ENCODE measurements at regions not wholly inside any gene's neighbourhood (a gene's known extent, or its start where the extent isn't known, plus 50 kb on each side); places are given as distances from the start of the nearest gene placed in this dataset.
A peak's percentile ranks its signal among the peaks of the same experiment; 100 is the strongest.

DNA sequence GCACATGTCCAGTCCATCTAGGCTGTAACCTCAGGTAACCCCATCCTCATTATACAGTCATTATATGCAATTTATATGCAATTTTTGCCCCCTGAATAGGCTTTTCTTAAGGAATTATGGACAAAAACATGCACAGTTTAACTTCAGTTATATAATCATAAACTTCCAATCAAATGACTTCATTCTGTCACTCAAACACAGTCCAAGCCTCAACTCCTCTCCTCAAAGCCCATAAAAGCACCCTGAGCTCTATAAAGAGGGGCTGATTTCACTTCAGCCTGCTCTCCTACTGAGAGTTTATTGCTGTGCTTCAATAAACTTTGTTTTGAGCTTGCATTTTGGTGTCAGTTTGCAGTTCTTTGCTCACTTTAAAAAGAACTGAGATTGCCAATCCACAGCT, 1805.5 kb downstream of the BRINP3 start:
- DNase-seq = no peak
- Histone ChIP-seq H3K18ac (ENCODE audit: low read length) (no peak overlapping the region), H3K79me2 (ENCODE audit: control insufficient read depth, insufficient read depth, low read length, poor library complexity) (no peaks in the 10 kb centered on the region), H3K23ac (ENCODE audit: low read length) (no peak overlapping the region), H3K4me3 (ENCODE audit: low read depth, low read length) (no peak overlapping the region), H2AK5ac (ENCODE audit: low read length) (no peak overlapping the region), H4K12ac (ENCODE audit: low read depth, low read length) (no peak overlapping the region), H3K4me2 (ENCODE audit: low read length) (no peak overlapping the region), H3K4me1 (ENCODE audit: control insufficient read depth in 1 of 2, insufficient read depth in 2 of 2, low read length in 2 of 2) (no peaks in the 10 kb centered on the region), H3K79me1 (ENCODE audit: low read length) (no peaks in the 10 kb centered on the region), H4K91ac (ENCODE audit: low read depth, low read length) (no peak overlapping the region), H2BK12ac (ENCODE audit: low read length) (no peak overlapping the region), H3K9ac (ENCODE audit: low read length) (no peak overlapping the region), H2BK120ac (ENCODE audit: insufficient read depth, low read length, poor library complexity) (no peak overlapping the region), H3K14ac (ENCODE audit: low read length) (no peak overlapping the region), H2AFZ (ENCODE audit: insufficient read depth, low read length, poor library complexity) (no peak overlapping the region), H3K9me3 (ENCODE audit: insufficient read depth, low read depth, low read length) (no peaks in the 10 kb centered on the region), H3K4ac (ENCODE audit: low read depth, low read length) (no peak overlapping the region), H3K27ac (ENCODE audit: low read depth, low read length) (no peak overlapping the region), H4K8ac (ENCODE audit: low read depth, low read length) (no peak overlapping the region), H3K36me3 (ENCODE audit: control insufficient read depth in 1 of 2, insufficient read depth in 2 of 2, low read length in 2 of 2) (no peaks in the 10 kb centered on the region), H3K27me3 (ENCODE audit: insufficient read depth, low read length) (no peaks in the 10 kb centered on the region), H2BK5ac (ENCODE audit: low read depth, low read length, poor library complexity) (no peak overlapping the region)

DNA sequence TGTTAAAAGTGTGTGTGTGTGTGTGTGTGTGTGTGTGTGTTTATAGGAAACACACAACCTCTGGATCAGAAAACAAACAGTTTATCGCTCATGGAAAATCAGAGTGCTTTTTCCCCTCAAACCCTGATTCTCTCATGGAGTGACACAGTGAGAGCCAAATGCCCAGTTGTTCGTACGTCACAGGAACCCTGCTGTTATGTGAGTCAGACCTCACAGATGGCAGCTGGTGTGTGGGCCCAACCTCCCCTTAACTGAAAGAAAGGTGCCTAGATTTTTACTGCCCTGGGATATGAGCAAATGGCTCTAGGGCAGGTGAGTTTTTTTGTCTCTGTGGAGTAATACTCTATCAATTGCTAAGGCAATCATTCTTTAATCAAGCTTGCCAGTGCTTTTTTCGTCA, 1788.1 kb downstream of the BRINP3 start:
- no peak overlapping the region for H3K9ac ChIP-seq (ENCODE audit: low read length)
- H2BK5ac ChIP-seq (ENCODE audit: low read depth, low read length, poor library complexity) = no peak overlapping the region
- no peak overlapping the region for H3K27ac ChIP-seq (ENCODE audit: low read depth, low read length)
- no peak overlapping the region for H3K23ac ChIP-seq (ENCODE audit: low read length)
- DNase-seq = peak; percentile 3 to 10
- H3K4me1 ChIP-seq (ENCODE audit: control insufficient read depth in 1 of 2, insufficient read depth in 2 of 2, low read length in 2 of 2) = no peaks in the 10 kb centered on the region
- H3K79me1 ChIP-seq (ENCODE audit: low read length) = no peaks in the 10 kb centered on the region
- no peak overlapping the region for H3K4me2 ChIP-seq (ENCODE audit: low read length)
- H2AFZ ChIP-seq (ENCODE audit: insufficient read depth, low read length, poor library complexity) = no peak overlapping the region
- no peaks in the 10 kb centered on the region for H3K9me3 ChIP-seq (ENCODE audit: insufficient read depth, low read depth, low read length)
- H4K91ac ChIP-seq (ENCODE audit: low read depth, low read length) = no peak overlapping the region
- no peak overlapping the region for H4K12ac ChIP-seq (ENCODE audit: low read depth, low read length)
- H3K4ac ChIP-seq (ENCODE audit: low read depth, low read length) = no peak overlapping the region
- WGBS (ENCODE audit: extremely low coverage, insufficient coverage, insufficient read length) = no CpG with 5 or more reads among the region's 4 CpGs
- H3K18ac ChIP-seq (ENCODE audit: low read length) = no peak overlapping the region
- no peak overlapping the region for H2BK120ac ChIP-seq (ENCODE audit: insufficient read depth, low read length, poor library complexity)
- H4K8ac ChIP-seq (ENCODE audit: low read depth, low read length) = no peak overlapping the region
- H3K27me3 ChIP-seq (ENCODE audit: insufficient read depth, low read length) = no peaks in the 10 kb centered on the region
- no peaks in the 10 kb centered on the region for H3K79me2 ChIP-seq (ENCODE audit: control insufficient read depth, insufficient read depth, low read length, poor library complexity)
- H3K4me3 ChIP-seq (ENCODE audit: low read depth, low read length) = no peak overlapping the region
- H2BK12ac ChIP-seq (ENCODE audit: low read length) = no peak overlapping the region
- H3K36me3 ChIP-seq (ENCODE audit: control insufficient read depth in 1 of 2, insufficient read depth in 2 of 2, low read length in 2 of 2) = no peaks in the 10 kb centered on the region
- H3K14ac ChIP-seq (ENCODE audit: low read length) = no peak overlapping the region
- no peak overlapping the region for H2AK5ac ChIP-seq (ENCODE audit: low read length)

- WGBS (ENCODE audit: extremely low coverage, insufficient coverage, insufficient read length) = no CpG with 5 or more reads among the region's 2 CpGs
- H3K14ac ChIP-seq (ENCODE audit: low read length) = no peak overlapping the region
These were observed 1777.5 kb downstream of the BRINP3 start for GRCh38 chr1:188700116-188700515.

GRCh38 chr1:188706742-188707141, 1770.9 kb downstream of the BRINP3 start:
- Histone ChIP-seq H3K79me2 (ENCODE audit: control insufficient read depth, insufficient read depth, low read length, poor library complexity) (no peaks in the 10 kb centered on the region), H2AK5ac (ENCODE audit: low read length) (no peak overlapping the region), H3K4me2 (ENCODE audit: low read length) (no peak overlapping the region), H4K12ac (ENCODE audit: low read depth, low read length) (no peak overlapping the region), H3K27me3 (ENCODE audit: insufficient read depth, low read length) (no peaks in the 10 kb centered on the region), H4K91ac (ENCODE audit: low read depth, low read length) (no peak overlapping the region), H2AFZ (ENCODE audit: insufficient read depth, low read length, poor library complexity) (no peak overlapping the region), H3K23ac (ENCODE audit: low read length) (no peak overlapping the region), H3K36me3 (ENCODE audit: control insufficient read depth in 1 of 2, insufficient read depth in 2 of 2, low read length in 2 of 2) (no peaks in the 10 kb centered on the region), H2BK120ac (ENCODE audit: insufficient read depth, low read length, poor library complexity) (no peak overlapping the region), H3K27ac (ENCODE audit: low read depth, low read length) (no peak overlapping the region), H4K8ac (ENCODE audit: low read depth, low read length) (no peak overlapping the region), H3K14ac (ENCODE audit: low read length) (no peak overlapping the region), H3K18ac (ENCODE audit: low read length) (no peak overlapping the region), H2BK5ac (ENCODE audit: low read depth, low read length, poor library complexity) (no peak overlapping the region), H3K9ac (ENCODE audit: low read length) (no peak overlapping the region), H3K79me1 (ENCODE audit: low read length) (no peaks in the 10 kb centered on the region), H3K4me3 (ENCODE audit: low read depth, low read length) (no peak overlapping the region), H3K4ac (ENCODE audit: low read depth, low read length) (no peak overlapping the region), H3K4me1 (ENCODE audit: control insufficient read depth in 1 of 2, insufficient read depth in 2 of 2, low read length in 2 of 2) (no peaks in the 10 kb centered on the region), H2BK12ac (ENCODE audit: low read length) (no peak overlapping the region), H3K9me3 (ENCODE audit: insufficient read depth, low read depth, low read length) (no peaks in the 10 kb centered on the region)
- DNase-seq = peak; percentile 58 to 86
- WGBS (ENCODE audit: extremely low coverage, insufficient coverage, insufficient read length) = no CpG with 5 or more reads among the region's 4 CpGs

More at GRCh38 chr1:188700116-188700515, 1777.5 kb downstream of the BRINP3 start:
- H2BK120ac ChIP-seq (ENCODE audit: insufficient read depth, low read length, poor library complexity) = no peak overlapping the region
- H4K91ac ChIP-seq (ENCODE audit: low read depth, low read length) = no peak overlapping the region
- no peak overlapping the region for H3K9ac ChIP-seq (ENCODE audit: low read length)
- no peaks in the 10 kb centered on the region for H3K79me1 ChIP-seq (ENCODE audit: low read length)
- H2BK5ac ChIP-seq (ENCODE audit: low read depth, low read length, poor library complexity) = no peak overlapping the region
- H3K79me2 ChIP-seq (ENCODE audit: control insufficient read depth, insufficient read depth, low read length, poor library complexity) = no peaks in the 10 kb centered on the region
- H3K9me3 ChIP-seq (ENCODE audit: insufficient read depth, low read depth, low read length) = no peaks in the 10 kb centered on the region
- DNase-seq = no peak
- no peak overlapping the region for H3K4me2 ChIP-seq (ENCODE audit: low read length)
- no peak overlapping the region for H3K4ac ChIP-seq (ENCODE audit: low read depth, low read length)
- H3K27me3 ChIP-seq (ENCODE audit: insufficient read depth, low read length) = no peaks in the 10 kb centered on the region
- no peak overlapping the region for H3K27ac ChIP-seq (ENCODE audit: low read depth, low read length)
- no peak overlapping the region for H3K18ac ChIP-seq (ENCODE audit: low read length)
- no peaks in the 10 kb centered on the region for H3K36me3 ChIP-seq (ENCODE audit: control insufficient read depth in 1 of 2, insufficient read depth in 2 of 2, low read length in 2 of 2)
- no peak overlapping the region for H3K23ac ChIP-seq (ENCODE audit: low read length)
- peaks cover 0 to 2% of the 10 kb centered on the region in 2 experiments for H3K4me1 ChIP-seq (ENCODE audit: control insufficient read depth in 1 of 2, insufficient read depth in 2 of 2, low read length in 2 of 2)
- H4K8ac ChIP-seq (ENCODE audit: low read depth, low read length) = no peak overlapping the region
- H4K12ac ChIP-seq (ENCODE audit: low read depth, low read length) = no peak overlapping the region
- no peak overlapping the region for H2AFZ ChIP-seq (ENCODE audit: insufficient read depth, low read length, poor library complexity)
- H2BK12ac ChIP-seq (ENCODE audit: low read length) = no peak overlapping the region
- no peak overlapping the region for H3K4me3 ChIP-seq (ENCODE audit: low read depth, low read length)
- H2AK5ac ChIP-seq (ENCODE audit: low read length) = no peak overlapping the region

Measured in trophoblast cell (in vitro differentiated cells and primary cell).